HCT116 (cell line): ENCODE measurements at regions not wholly inside any gene's neighbourhood (a gene's known extent, or its start where the extent isn't known, plus 50 kb on each side); places are given as distances from the start of the nearest gene placed in this dataset.

Source experiments
- ATF3 ChIP-seq: IDR thresholded peaks from 2 replicates; pipeline ENCODE4 v1.6.1; 2012
- CTCF ChIP-seq, 3 experiments: fragments of 200-600 bp in 1 of 3; sonication (generic) in 1 of 3; IDR thresholded peaks in 2 of 3; conservative IDR thresholded peaks in 1 of 3; 2 replicates each; pipeline ENCODE4 v1.5.1; 2012 to 2017; ENCODE audit warnings: low read depth in 2 of 3, low read length in 2 of 3, antibody characterized with exemption in 1 of 3, borderline replicate concordance in 1 of 3, control low read depth in 1 of 3, mild to moderate bottlenecking in 1 of 3, mixed read lengths in 1 of 3, mixed run types in 1 of 3, moderate library complexity in 1 of 3; ENCODE audit not compliant: insufficient read depth in 1 of 3
- POLR2A ChIP-seq: IDR thresholded peaks from 2 replicates; pipeline ENCODE4 v1.7.0; 2011; ENCODE audit warnings: borderline replicate concordance; ENCODE audit not compliant: insufficient read depth, insufficient read length; ENCODE audit errors: extremely low read depth
- POLR2AphosphoS5 ChIP-seq: IDR thresholded peaks from 2 replicates; pipeline ENCODE4 v1.6.1; 2011; ENCODE audit warnings: mild to moderate bottlenecking, low read depth, low read length, moderate library complexity
- ZFX ChIP-seq: fragments of 450-650 bp; IDR thresholded peaks from 2 replicates; pipeline ENCODE4 v1.6.1; 2017

DNA sequence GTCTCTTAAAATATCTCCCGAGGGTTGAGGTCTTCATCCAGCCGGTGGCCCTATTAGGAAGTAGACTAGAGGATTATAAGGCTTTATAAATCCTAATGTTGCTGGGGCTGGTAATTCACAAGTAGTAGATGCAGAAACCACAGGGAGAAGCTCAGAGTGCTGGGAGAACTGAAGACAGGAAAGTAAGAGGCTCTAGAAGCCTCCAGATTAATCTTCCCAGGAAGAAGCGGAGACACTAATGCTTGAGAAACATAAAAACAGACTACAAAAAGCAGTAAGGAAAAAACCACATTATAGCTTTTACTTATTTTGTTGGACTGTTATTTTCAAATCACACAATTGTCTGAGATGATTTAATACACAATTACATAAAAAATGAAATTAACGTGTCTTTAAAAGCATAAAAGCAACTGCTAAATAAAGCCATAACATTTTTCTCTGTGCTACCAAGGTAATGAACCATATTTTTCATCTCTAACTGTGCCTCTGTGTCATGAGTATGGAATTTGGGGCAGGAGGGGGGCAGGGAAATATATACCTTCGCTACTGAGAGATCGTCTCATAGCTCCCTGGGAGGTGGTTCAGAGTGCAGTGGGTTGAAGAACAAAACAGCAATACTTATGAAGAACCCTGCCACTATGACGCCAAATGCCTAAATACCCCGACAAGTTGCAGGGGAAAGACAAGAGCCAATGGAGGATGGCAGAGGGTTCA is 806.2 kb upstream of the WWC1 start:
- no peak for TF ChIP-seq CTCF (IDR thresholded peaks at IDR 0.05 in 2 of 3, conservative IDR thresholded peaks at IDR 0.05 in 1 of 3; ENCODE audit: borderline replicate concordance in 1 of 3, insufficient read depth in 1 of 3, low read depth in 2 of 3, low read length in 2 of 3)
- no peak for TF ChIP-seq ZFX
- no peak for TF ChIP-seq ATF3
- TF ChIP-seq POLR2AphosphoS5, result no peak
- TF ChIP-seq POLR2A, result no peak
